BJ (cell line): ENCODE measurements at regions not wholly inside any gene's neighbourhood (a gene's known extent, or its start where the extent isn't known, plus 50 kb on each side); places are given as distances from the start of the nearest gene placed in this dataset.

Experiments used
- CTCF ChIA-PET: fragments of 350-600 bp; formaldehyde crosslinking; extraction: SDS; loops from one replicate; lab custom pipeline; 2021; ENCODE audit warnings: antibody characterized with exemption, inconsistent platforms; lab: Yijun Ruan, JAX
- POLR2A ChIA-PET: fragments of 300-600 bp; sonication (Branson Sonifier 250); formaldehyde crosslinking; extraction: SDS; loops from one replicate; lab custom pipeline; 2021; ENCODE audit warnings: antibody characterized with exemption; lab: Charles Lee
- DNase-seq: peaks from one replicate; pipeline ENCODE4 v3.0.0-alpha.2; 2011; ENCODE audit warnings: low read depth
- H3K27me3 ChIP-seq: 2 replicates; pipeline ENCODE4 v1.6.0; 2011; ENCODE audit warnings: low read length; ENCODE audit not compliant: control insufficient read depth, insufficient read depth
- H3K36me3 ChIP-seq: 2 replicates; pipeline ENCODE4 v1.5.1; 2011; ENCODE audit warnings: low read length; ENCODE audit not compliant: control insufficient read depth, insufficient read depth
- H3K4me3 ChIP-seq: 2 replicates; pipeline ENCODE4 v1.5.1; 2011; ENCODE audit warnings: low read depth, mild to moderate bottlenecking, control low read depth, low read length
- TF ChIP-seq, protein P1 (sequence below): IDR thresholded peaks from 2 replicates; pipeline ENCODE4 v1.5.1; 2011; ENCODE audit warnings: low read depth, mild to moderate bottlenecking, control low read depth, inconsistent platforms, low read length, moderate library complexity; ENCODE audit not compliant: insufficient read depth

DNA sequence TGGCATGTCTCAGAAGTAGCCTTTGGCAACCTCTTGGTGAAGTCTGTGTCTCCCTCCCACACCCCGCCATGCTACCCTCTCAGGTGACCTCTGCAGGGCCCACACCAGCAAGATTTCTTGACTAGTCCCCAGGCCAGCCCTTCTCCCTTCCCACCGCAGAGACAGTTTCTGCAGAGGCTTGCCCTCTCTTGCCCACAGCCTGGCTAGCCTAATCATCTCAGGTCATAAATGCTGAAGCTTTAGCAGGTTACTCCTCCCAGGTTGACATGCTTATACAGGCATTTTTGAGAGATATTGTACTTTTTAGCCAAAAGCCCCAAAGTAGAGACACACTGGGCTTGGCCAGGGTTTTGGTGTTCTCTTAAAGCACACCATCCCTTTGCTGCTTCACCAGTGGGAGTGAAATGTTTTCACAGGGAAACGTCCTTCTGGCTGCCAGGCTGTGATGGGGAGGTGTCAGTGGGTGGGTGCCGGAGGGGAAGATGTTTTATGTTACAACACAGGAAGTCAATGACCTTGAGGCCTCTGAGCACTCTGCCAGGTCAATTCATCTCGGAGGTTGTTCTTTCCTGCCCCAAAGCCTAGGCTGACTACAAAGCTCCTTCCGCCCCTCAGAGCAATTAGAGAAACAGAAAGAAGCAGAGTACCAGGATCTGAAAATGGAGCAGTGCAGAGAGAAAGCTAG lies 58.5 kb downstream of the STYXL2 start:
- TF ChIP-seq, protein P1, sequence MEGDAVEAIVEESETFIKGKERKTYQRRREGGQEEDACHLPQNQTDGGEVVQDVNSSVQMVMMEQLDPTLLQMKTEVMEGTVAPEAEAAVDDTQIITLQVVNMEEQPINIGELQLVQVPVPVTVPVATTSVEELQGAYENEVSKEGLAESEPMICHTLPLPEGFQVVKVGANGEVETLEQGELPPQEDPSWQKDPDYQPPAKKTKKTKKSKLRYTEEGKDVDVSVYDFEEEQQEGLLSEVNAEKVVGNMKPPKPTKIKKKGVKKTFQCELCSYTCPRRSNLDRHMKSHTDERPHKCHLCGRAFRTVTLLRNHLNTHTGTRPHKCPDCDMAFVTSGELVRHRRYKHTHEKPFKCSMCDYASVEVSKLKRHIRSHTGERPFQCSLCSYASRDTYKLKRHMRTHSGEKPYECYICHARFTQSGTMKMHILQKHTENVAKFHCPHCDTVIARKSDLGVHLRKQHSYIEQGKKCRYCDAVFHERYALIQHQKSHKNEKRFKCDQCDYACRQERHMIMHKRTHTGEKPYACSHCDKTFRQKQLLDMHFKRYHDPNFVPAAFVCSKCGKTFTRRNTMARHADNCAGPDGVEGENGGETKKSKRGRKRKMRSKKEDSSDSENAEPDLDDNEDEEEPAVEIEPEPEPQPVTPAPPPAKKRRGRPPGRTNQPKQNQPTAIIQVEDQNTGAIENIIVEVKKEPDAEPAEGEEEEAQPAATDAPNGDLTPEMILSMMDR: no peak
- POLR2A ChIA-PET: no interaction called here
- no peaks in the 10 kb centered on the region for H3K36me3 ChIP-seq
- no peak overlapping the region for H3K4me3 ChIP-seq
- H3K27me3 ChIP-seq: no peaks in the 10 kb centered on the region
- no peak for DNase-seq
- CTCF ChIA-PET: interaction anchor here (1.1 kb wide), 1 partner anchor 13 kb away, joined by 3 read pairs; no protein-coding TSS in a partner anchor

DNA sequence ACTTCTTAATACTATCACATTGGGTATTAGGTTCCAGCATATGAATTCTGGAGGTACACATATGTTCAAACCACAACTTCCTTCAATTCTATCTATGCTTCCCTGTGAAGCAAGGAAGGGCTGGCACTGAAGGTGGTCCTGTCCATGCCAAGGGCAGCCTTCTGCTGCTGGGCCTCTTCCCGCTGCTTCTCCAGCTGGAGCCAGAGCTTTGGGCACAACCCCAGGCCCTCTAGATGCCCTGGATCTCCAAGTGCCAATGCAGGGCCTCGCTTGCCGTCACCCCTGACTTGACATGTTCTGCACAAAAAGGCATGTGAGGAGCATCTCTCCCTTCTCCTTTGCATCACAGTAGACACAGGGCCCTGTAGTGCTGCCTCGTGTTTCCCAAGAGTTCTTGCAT lies 62.6 kb downstream of the STYXL2 start:
- no peak for DNase-seq
- ChIA-PET CTCF (no interaction called here), POLR2A (no interaction called here)
- Histone ChIP-seq H3K27me3 (no peaks in the 10 kb centered on the region), H3K36me3 (no peaks in the 10 kb centered on the region), H3K4me3 (no peak overlapping the region)
- TF ChIP-seq, protein P1: no peak

DNA sequence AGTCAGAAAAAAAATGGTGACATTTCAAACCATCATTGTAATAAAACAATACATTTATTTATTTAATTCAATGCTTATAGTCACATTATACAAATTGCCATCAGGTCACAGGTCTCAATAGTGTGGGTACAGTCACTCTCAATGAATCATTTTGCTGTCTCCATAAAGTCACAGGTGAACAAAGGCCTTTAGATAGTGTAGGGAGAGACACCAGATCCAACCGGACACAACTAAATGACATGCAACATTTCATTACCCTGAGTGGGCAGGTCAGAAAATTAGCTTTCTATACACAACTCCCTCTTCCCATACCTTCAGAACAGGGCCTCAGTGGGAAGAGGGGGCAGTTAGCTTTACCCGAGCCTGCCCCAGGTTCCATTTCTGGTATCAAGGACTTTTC lies 63.2 kb downstream of the STYXL2 start:
- Histone ChIP-seq H3K36me3 (no peaks in the 10 kb centered on the region), H3K27me3 (no peaks in the 10 kb centered on the region), H3K4me3 (no peak overlapping the region)
- POLR2A ChIA-PET: no interaction called here
- DNase-seq: no peak
- CTCF ChIA-PET: no interaction called here
- TF ChIP-seq, protein P1: no peak

DNA sequence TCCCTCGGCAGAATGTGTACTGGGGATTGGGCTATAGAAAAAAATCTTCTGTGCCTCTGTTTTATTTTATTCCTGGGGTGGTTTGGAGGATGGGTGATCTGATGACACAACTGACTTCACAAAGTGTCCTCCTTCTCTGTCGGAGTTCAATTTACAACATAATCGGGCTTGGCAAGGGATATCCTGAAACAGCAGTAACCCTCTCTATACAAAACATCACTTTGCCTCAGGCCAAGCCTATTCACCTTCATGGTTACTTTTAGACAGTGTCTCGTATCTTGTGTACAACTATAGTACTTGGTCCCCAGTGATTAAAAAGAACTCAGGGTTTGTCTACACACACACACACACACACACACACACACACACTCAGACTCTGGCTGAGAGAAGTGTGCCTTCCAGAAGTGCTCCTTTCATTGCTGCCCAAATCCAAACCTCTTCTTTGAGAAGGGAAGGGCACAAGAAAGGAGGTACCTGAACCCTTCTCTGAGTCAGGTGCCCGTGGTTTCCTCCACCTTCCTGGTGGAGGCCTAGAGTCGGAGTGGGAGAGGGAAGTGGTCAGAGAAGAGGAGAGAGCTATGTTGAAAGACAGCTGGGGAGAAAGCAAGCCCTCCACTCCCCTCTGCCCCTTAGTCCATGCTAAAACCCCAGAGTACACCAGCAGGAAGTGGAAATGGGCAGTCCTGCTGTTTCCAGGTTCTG lies 62.4 kb upstream of the POU2F1 start:
- Histone ChIP-seq H3K4me3 (no peak overlapping the region), H3K36me3 (no peaks in the 10 kb centered on the region), H3K27me3 (no peaks in the 10 kb centered on the region)
- TF ChIP-seq, protein P1: no peak
- DNase-seq: no peak
- ChIA-PET CTCF (no interaction called here), POLR2A (no interaction called here)

DNA sequence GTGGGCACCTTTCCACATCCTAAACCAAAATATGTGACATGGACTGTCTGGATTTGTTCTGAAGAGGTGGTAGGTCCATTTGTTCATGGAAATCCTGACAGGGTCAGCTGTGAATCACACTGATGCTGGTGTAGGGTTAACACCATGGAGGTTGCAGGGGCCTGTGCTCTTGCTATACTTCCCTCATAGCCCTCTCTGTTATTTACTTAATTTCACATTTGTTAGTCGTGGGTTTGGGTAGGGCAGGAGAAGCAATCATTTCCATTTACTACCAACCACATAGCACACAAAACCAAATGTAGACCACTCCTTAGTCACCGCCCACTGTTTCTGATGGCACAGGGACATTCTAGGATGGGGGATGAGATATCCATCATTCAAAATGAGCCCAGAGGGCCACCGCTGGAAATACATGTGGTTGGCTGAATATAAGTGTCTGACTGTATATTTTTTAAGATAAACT lies 61.8 kb upstream of the POU2F1 start:
- TF ChIP-seq, protein P1: no peak
- CTCF ChIA-PET: interaction anchor here (0.6 kb wide), 1 partner anchor 110 kb away, joined by 3 read pairs; no protein-coding TSS in a partner anchor
- DNase-seq: no peak
- POLR2A ChIA-PET: no interaction called here
- Histone ChIP-seq H3K4me3 (no peak overlapping the region), H3K27me3 (no peaks in the 10 kb centered on the region), H3K36me3 (no peaks in the 10 kb centered on the region)
